SK-N-SH (cell line): ENCODE measurements at regions not wholly inside any gene's neighbourhood (a gene's known extent, or its start where the extent isn't known, plus 50 kb on each side); places are given as distances from the start of the nearest gene placed in this dataset.
A peak's percentile ranks its signal among the peaks of the same experiment; 100 is the strongest.

Experiments used
- CTCF ChIA-PET: fragments of 300-600, 350-600 bp; formaldehyde crosslinking; extraction: SDS; loops from one replicate; lab custom pipeline; 2021; lab: Yijun Ruan, JAX
- POLR2A ChIA-PET: fragments of 350-600 bp; sonication (Branson Sonifier 250); formaldehyde crosslinking; extraction: SDS; loops from one replicate; lab custom pipeline; 2020; ENCODE audit warnings: antibody characterized with exemption, inconsistent platforms; lab: Yijun Ruan, JAX
- DNase-seq: peaks from one replicate; pipeline ENCODE4 v3.0.0; 2012
- H2AFZ ChIP-seq: fragments of 200-600 bp; sonication (generic); 2 replicates; pipeline ENCODE4 v1.8.1; 2016; ENCODE audit warnings: antibody characterized with exemption, mild to moderate bottlenecking, low read depth
- H3F3A ChIP-seq: fragments of 200-600 bp; sonication (generic); replicated peaks from 2 replicates; pipeline ENCODE3; 2016; ENCODE audit warnings: antibody characterized with exemption, mild to moderate bottlenecking; ENCODE audit not compliant: insufficient read depth
- H3K27ac ChIP-seq, 2 experiments: fragments of 200-500 bp in 1 of 2; fragments of 200-600 bp in 1 of 2; sonication (Bioruptor generic) in 1 of 2; sonication (generic), shearing (Covaris generic) in 1 of 2; 2 replicates each; pipeline versions ENCODE4 v1.5.1 to v1.6.1; 2014 to 2016; ENCODE audit warnings: low read depth in 2 of 2, inconsistent platforms in 1 of 2, low read length in 1 of 2, mild to moderate bottlenecking in 1 of 2, mixed read lengths in 1 of 2
- H3K27me3 ChIP-seq: fragments of 200-600 bp; sonication (generic), shearing (Covaris generic); 2 replicates; pipeline ENCODE4 v1.6.1; 2016; ENCODE audit warnings: mixed run types; ENCODE audit not compliant: insufficient read depth
- H3K36me3 ChIP-seq, 2 experiments: fragments of 200-500 bp in 1 of 2; fragments of 200-600 bp in 1 of 2; sonication (Bioruptor generic) in 1 of 2; sonication (generic) in 1 of 2; replicated peaks in 1 of 2; 2 replicates each; pipeline versions ENCODE3 to v1.5.1; 2014 to 2016; ENCODE audit warnings: low read length in 1 of 2, mild to moderate bottlenecking in 1 of 2; ENCODE audit not compliant: insufficient read depth in 2 of 2, control insufficient read depth in 1 of 2
- H3K4me1 ChIP-seq, 2 experiments: fragments of 200-500 bp in 1 of 2; fragments of 200-600 bp in 1 of 2; sonication (Bioruptor generic) in 1 of 2; sonication (generic), shearing (Covaris generic) in 1 of 2; 2 replicates each; pipeline versions ENCODE4 v1.5.1 to v1.6.1; 2014 to 2016; ENCODE audit warnings: low read depth in 1 of 2, low read length in 1 of 2, mixed run types in 1 of 2; ENCODE audit not compliant: insufficient read depth in 2 of 2, control insufficient read depth in 1 of 2
- H3K4me2 ChIP-seq: fragments of 200-600 bp; sonication (generic), shearing (Covaris generic); 2 replicates; pipeline ENCODE4 v1.6.1; 2017; ENCODE audit warnings: mixed run types
- H3K4me3 ChIP-seq, 2 experiments: fragments of 200-500 bp in 1 of 2; fragments of 200-600 bp in 1 of 2; sonication (Bioruptor generic) in 1 of 2; sonication (generic), shearing (Covaris generic) in 1 of 2; 2 replicates each; pipeline versions ENCODE4 v1.5.1 to v1.8.1; 2014 to 2016; ENCODE audit warnings: low read depth in 2 of 2, inconsistent platforms in 1 of 2, low read length in 1 of 2, mild to moderate bottlenecking in 1 of 2, mixed read lengths in 1 of 2, moderate library complexity in 1 of 2
- H3K79me2 ChIP-seq: fragments of 200-600 bp; sonication (generic); 2 replicates; pipeline ENCODE4 v1.8.1; 2017; ENCODE audit warnings: mild to moderate bottlenecking; ENCODE audit not compliant: insufficient read depth
- H3K9ac ChIP-seq: fragments of 200-600 bp; sonication (generic); 2 replicates; pipeline ENCODE4 v1.6.1; 2017; ENCODE audit warnings: mixed run types
- H3K9me2 ChIP-seq: fragments of 200-600 bp; sonication (generic); 2 replicates; pipeline ENCODE4 v1.6.1; 2017; ENCODE audit warnings: mixed run types
- H3K9me3 ChIP-seq: fragments of 200-600 bp; sonication (generic); 2 replicates; pipeline ENCODE4 v1.6.1; 2017; ENCODE audit warnings: mixed run types, mild to moderate bottlenecking, moderate library complexity
- H4K20me1 ChIP-seq: fragments of 200-600 bp; sonication (generic); 2 replicates; pipeline ENCODE4 v1.6.1; 2017; ENCODE audit warnings: mild to moderate bottlenecking, mixed run types; ENCODE audit not compliant: insufficient read depth
- CHD2 ChIP-seq: fragments of 150-350 bp; IDR thresholded peaks from 2 replicates; pipeline ENCODE4 v1.6.1; 2018; ENCODE audit warnings: low read length; ENCODE audit not compliant: partially characterized antibody
- EP300 ChIP-seq, 2 experiments: IDR thresholded peaks; 2 replicates each; pipeline versions ENCODE4 v1.4.0 to v1.6.1; 2012; ENCODE audit warnings: borderline replicate concordance in 1 of 2, low read depth in 1 of 2, low read length in 1 of 2
- EZH2phosphoT487 ChIP-seq: fragments of 200-600 bp; sonication (generic); IDR thresholded peaks from 2 replicates; pipeline ENCODE4 v1.6.1; 2017; ENCODE audit warnings: low read depth, mixed run types, mild to moderate bottlenecking, antibody characterized with exemption, moderate library complexity, borderline replicate concordance
- FOSL2 ChIP-seq: IDR thresholded peaks from 2 replicates; pipeline ENCODE4 v1.4.0; 2012; ENCODE audit warnings: low read depth, mild to moderate bottlenecking, moderate library complexity, borderline replicate concordance
- FOXJ3 ChIP-seq: sonication (generic); formaldehyde crosslinking; IDR thresholded peaks from 2 replicates; pipeline ENCODE4 v1.5.1; 2020; ENCODE audit warnings: mild to moderate bottlenecking, missing genetic modification reagents
- FOXM1 ChIP-seq: IDR thresholded peaks from 2 replicates; pipeline ENCODE4 v1.4.0; 2012; ENCODE audit warnings: low read depth, mild to moderate bottlenecking
- GABPA ChIP-seq: IDR thresholded peaks from 2 replicates; pipeline ENCODE4 v1.4.0; 2012; ENCODE audit warnings: low read depth, mild to moderate bottlenecking
- GATA2 ChIP-seq: sonication (generic); formaldehyde crosslinking; IDR thresholded peaks from 2 replicates; pipeline ENCODE4 v1.5.0; 2020; ENCODE audit warnings: mild to moderate bottlenecking, missing genetic modification reagents
- JUND ChIP-seq: IDR thresholded peaks from 2 replicates; pipeline ENCODE4 v1.4.0; 2012
- MEF2A ChIP-seq: IDR thresholded peaks from 2 replicates; pipeline ENCODE4 v1.4.0; 2012; ENCODE audit warnings: low read depth, borderline replicate concordance
- MXI1 ChIP-seq: IDR thresholded peaks from 2 replicates; pipeline ENCODE4 v1.6.1; 2012; ENCODE audit warnings: mild to moderate bottlenecking, low read depth, low read length, improper control_type of control experiment
- NFIC ChIP-seq: IDR thresholded peaks from 2 replicates; pipeline ENCODE4 v1.4.0; 2012; ENCODE audit warnings: borderline replicate concordance
- NRF1 ChIP-seq: IDR thresholded peaks from 2 replicates; pipeline ENCODE4 v1.6.1; 2012; ENCODE audit warnings: low read depth, mild to moderate bottlenecking, low read length
- POLR2AphosphoS5 ChIP-seq: IDR thresholded peaks from 2 replicates; pipeline ENCODE4 v1.6.1; 2012; ENCODE audit warnings: low read depth, low read length
- RCOR1 ChIP-seq: fragments of 150-350 bp; IDR thresholded peaks from 2 replicates; pipeline ENCODE4 v1.6.1; 2017; ENCODE audit warnings: antibody characterized with exemption, low read length
- RXRA ChIP-seq: IDR thresholded peaks from 2 replicates; pipeline ENCODE4 v1.4.0; 2012; ENCODE audit warnings: low read depth, mild to moderate bottlenecking, borderline replicate concordance
- SMC3 ChIP-seq: IDR thresholded peaks from 2 replicates; pipeline ENCODE4 v1.6.1; 2012; ENCODE audit warnings: low read depth, low read length, improper control_type of control experiment
- TCF12 ChIP-seq: IDR thresholded peaks from 2 replicates; pipeline ENCODE4 v1.4.0; 2012
- TEAD4 ChIP-seq: IDR thresholded peaks from 2 replicates; pipeline ENCODE4 v1.4.0; 2012; ENCODE audit warnings: mild to moderate bottlenecking, borderline replicate concordance; ENCODE audit not compliant: insufficient read depth
- WGBS: methylation state at CpG from one replicate; pipeline ENCODE4 v1.1.6; 2017; ENCODE audit warnings: low lambda C conversion rate; 5-methylcytosine and 5-hydroxymethylcytosine counted together
- TF ChIP-seq, protein P1 (sequence below): fragments of 150-350 bp; IDR thresholded peaks from 2 replicates; pipeline ENCODE4 v1.6.1; 2017; ENCODE audit warnings: antibody characterized with exemption, low read length, low read depth, borderline replicate concordance
- TF ChIP-seq, protein P2 (sequence below): IDR thresholded peaks from 2 replicates; pipeline ENCODE4 v1.4.0; 2012; ENCODE audit warnings: low read depth, borderline replicate concordance
- TF ChIP-seq, protein P3 (sequence below): fragments of 150-350 bp; IDR thresholded peaks from 2 replicates; pipeline ENCODE4 v1.6.1; 2016; ENCODE audit warnings: mild to moderate bottlenecking, low read depth, low read length
- TF ChIP-seq, protein P4 (sequence below): IDR thresholded peaks from 2 replicates; pipeline ENCODE4 v1.6.1; 2012; ENCODE audit warnings: mild to moderate bottlenecking, low read depth, low read length, moderate library complexity

DNA sequence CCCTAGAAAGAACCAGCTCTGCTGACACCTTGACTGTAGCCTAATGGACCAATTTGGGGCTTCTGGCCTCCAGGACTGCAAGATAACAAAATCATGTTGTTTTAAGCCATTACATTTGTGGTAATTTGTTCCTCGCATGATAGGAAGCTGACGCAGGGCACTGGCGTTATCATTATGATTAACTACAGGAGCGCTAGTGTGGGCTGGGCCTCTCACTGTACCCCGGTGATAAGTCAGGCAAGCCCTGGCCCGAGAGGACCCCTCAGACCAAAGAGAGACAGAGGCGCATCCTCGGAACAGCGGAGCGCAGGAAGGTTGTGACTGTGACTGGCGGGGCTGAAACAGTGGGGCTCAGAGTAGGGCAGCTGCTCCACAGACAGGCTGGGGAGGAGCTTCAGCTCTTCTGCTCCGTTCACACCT, 150.3 kb upstream of the CHST15 start:
- no peaks in the 10 kb centered on the region for H3K9me3 ChIP-seq
- no peaks in the 10 kb centered on the region for H3K36me3 ChIP-seq
- CTCF ChIA-PET, result interaction anchor here (0.8 to 4.4 kb wide), 5 partner anchors 12 to 249 kb away, joined by 3 to 22 read pairs (median 11); no protein-coding TSS in a partner anchor
- TF ChIP-seq SMC3 (no peak), TCF12 (peak; percentile 45; the same call in 1 of the 2 replicates), NFIC (no peak), NRF1 (no peak), MEF2A (no peak), EZH2phosphoT487 (no peak), CHD2 (peak; percentile 74), RCOR1 (peak; percentile 97), POLR2AphosphoS5 (no peak), JUND (no peak), GABPA (no peak), RXRA (no peak), EP300 (IDR thresholded peaks at IDR 0.05; ENCODE audit: borderline replicate concordance in 1 of 2, low read depth in 1 of 2, low read length in 1 of 2) (peak in 1 of 2 experiments; percentile 96; a peak in 2 of 4 replicates), FOXM1 (no peak), TEAD4 (no peak), MXI1 (peak; percentile 46; the same call in 1 of the 2 replicates), GATA2 (CRISPR knock-in tag) (peak; percentile 100), FOSL2 (no peak), FOXJ3 (CRISPR knock-in tag) (peak; percentile 92)
- TF ChIP-seq, protein P1, sequence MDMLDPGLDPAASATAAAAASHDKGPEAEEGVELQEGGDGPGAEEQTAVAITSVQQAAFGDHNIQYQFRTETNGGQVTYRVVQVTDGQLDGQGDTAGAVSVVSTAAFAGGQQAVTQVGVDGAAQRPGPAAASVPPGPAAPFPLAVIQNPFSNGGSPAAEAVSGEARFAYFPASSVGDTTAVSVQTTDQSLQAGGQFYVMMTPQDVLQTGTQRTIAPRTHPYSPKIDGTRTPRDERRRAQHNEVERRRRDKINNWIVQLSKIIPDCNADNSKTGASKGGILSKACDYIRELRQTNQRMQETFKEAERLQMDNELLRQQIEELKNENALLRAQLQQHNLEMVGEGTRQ, result no peak
- TF ChIP-seq, protein P2, sequence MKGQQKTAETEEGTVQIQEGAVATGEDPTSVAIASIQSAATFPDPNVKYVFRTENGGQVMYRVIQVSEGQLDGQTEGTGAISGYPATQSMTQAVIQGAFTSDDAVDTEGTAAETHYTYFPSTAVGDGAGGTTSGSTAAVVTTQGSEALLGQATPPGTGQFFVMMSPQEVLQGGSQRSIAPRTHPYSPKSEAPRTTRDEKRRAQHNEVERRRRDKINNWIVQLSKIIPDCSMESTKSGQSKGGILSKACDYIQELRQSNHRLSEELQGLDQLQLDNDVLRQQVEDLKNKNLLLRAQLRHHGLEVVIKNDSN, result no peak
- TF ChIP-seq, protein P3, sequence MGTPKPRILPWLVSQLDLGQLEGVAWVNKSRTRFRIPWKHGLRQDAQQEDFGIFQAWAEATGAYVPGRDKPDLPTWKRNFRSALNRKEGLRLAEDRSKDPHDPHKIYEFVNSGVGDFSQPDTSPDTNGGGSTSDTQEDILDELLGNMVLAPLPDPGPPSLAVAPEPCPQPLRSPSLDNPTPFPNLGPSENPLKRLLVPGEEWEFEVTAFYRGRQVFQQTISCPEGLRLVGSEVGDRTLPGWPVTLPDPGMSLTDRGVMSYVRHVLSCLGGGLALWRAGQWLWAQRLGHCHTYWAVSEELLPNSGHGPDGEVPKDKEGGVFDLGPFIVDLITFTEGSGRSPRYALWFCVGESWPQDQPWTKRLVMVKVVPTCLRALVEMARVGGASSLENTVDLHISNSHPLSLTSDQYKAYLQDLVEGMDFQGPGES, result no peak
- TF ChIP-seq, protein P4, sequence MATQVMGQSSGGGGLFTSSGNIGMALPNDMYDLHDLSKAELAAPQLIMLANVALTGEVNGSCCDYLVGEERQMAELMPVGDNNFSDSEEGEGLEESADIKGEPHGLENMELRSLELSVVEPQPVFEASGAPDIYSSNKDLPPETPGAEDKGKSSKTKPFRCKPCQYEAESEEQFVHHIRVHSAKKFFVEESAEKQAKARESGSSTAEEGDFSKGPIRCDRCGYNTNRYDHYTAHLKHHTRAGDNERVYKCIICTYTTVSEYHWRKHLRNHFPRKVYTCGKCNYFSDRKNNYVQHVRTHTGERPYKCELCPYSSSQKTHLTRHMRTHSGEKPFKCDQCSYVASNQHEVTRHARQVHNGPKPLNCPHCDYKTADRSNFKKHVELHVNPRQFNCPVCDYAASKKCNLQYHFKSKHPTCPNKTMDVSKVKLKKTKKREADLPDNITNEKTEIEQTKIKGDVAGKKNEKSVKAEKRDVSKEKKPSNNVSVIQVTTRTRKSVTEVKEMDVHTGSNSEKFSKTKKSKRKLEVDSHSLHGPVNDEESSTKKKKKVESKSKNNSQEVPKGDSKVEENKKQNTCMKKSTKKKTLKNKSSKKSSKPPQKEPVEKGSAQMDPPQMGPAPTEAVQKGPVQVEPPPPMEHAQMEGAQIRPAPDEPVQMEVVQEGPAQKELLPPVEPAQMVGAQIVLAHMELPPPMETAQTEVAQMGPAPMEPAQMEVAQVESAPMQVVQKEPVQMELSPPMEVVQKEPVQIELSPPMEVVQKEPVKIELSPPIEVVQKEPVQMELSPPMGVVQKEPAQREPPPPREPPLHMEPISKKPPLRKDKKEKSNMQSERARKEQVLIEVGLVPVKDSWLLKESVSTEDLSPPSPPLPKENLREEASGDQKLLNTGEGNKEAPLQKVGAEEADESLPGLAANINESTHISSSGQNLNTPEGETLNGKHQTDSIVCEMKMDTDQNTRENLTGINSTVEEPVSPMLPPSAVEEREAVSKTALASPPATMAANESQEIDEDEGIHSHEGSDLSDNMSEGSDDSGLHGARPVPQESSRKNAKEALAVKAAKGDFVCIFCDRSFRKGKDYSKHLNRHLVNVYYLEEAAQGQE, result no peak
- TF ChIP-seq, all 33 proteins: peak for 7
- no peak overlapping the region for H3K9ac ChIP-seq
- no peaks in the 10 kb centered on the region for H3K79me2 ChIP-seq
- H2AFZ ChIP-seq, result no peak overlapping the region
- no peaks in the 10 kb centered on the region for H3F3A ChIP-seq
- no peak overlapping the region for H3K4me2 ChIP-seq
- H3K27ac ChIP-seq, result peak overlapping the region in 1 of 2 experiments; percentile 39; a peak in 1 of 4 replicates
- H3K9me2 ChIP-seq, result no peaks in the 10 kb centered on the region
- no peaks in the 10 kb centered on the region for H3K27me3 ChIP-seq
- no peak overlapping the region for H3K4me3 ChIP-seq
- peak; percentile 85 for DNase-seq
- H3K4me1 ChIP-seq, result peaks cover 0 to 23% of the 10 kb centered on the region in 2 experiments; a peak in 1 of 4 replicates
- no peaks in the 10 kb centered on the region for H4K20me1 ChIP-seq
- WGBS, result 38% methylated on average over 10 of the region's 12 CpGs
- POLR2A ChIA-PET, result interaction anchor here (1.1 kb wide), 1 partner anchor 11 kb away, joined by 4 read pairs; no protein-coding TSS in a partner anchor
